PC-3 (cell line): ENCODE measurements at regions not wholly inside any gene's neighbourhood (a gene's known extent, or its start where the extent isn't known, plus 50 kb on each side); places are given as distances from the start of the nearest gene placed in this dataset.

ENCODE experiments used
- ATAC-seq: fragments of 200-7000 bp; cut with Tn5 transposase; 2 replicates; pipeline ENCODE4 v1.9.1; 2020; ENCODE audit warnings: mild to moderate bottlenecking, moderate library complexity
- BruUV-seq: library from RNA; stranded (reverse); fragments of 400-500 nt; replicated peaks from 2 replicates; lab custom pipeline; 2021; lab: Mats Ljungman, UMichigan
- CTCF ChIA-PET: fragments of 300-600 bp; sonication (Branson Sonifier 250); formaldehyde crosslinking; loops from one replicate; lab custom pipeline; 2022; ENCODE audit warnings: antibody characterized with exemption; lab: Charles Lee
- POLR2A ChIA-PET: fragments of 300-600 bp; sonication (Branson Sonifier 250); formaldehyde crosslinking; loops from one replicate; lab custom pipeline; 2022; ENCODE audit warnings: antibody characterized with exemption; ENCODE audit not compliant: unreplicated experiment; lab: Charles Lee
- DNase-seq: peaks from one replicate; pipeline ENCODE4 v3.0.0-alpha.2; 2015
- H2AFZ ChIP-seq: fragments of 300-600 bp; sonication (generic); 2 replicates; pipeline ENCODE4 v1.6.0; 2016; ENCODE audit warnings: antibody characterized with exemption, low read length
- H3F3A ChIP-seq: fragments of 300-600 bp; sonication (generic); one replicate; pipeline ENCODE4 v1.6.0; 2017; ENCODE audit warnings: antibody characterized with exemption, low read length, control low read depth, mild to moderate bottlenecking; ENCODE audit not compliant: unreplicated experiment
- H3K27ac ChIP-seq: fragments of 300-600 bp; sonication (generic); 2 replicates; pipeline ENCODE4 v1.5.1; 2016; ENCODE audit warnings: mild to moderate bottlenecking, low read length
- H3K27me3 ChIP-seq: fragments of 300-600 bp; sonication (generic); 2 replicates; pipeline ENCODE4 v1.6.1; 2016; ENCODE audit warnings: low read length, mixed read lengths
- H3K36me3 ChIP-seq: fragments of 300-600 bp; sonication (generic); 2 replicates; pipeline ENCODE4 v1.6.1; 2016; ENCODE audit warnings: low read depth, mixed run types, low read length, mixed read lengths
- H3K4me1 ChIP-seq: fragments of 300-600 bp; sonication (generic); 2 replicates; pipeline ENCODE4 v1.5.1; 2016; ENCODE audit warnings: low read length; ENCODE audit not compliant: insufficient read depth
- H3K4me2 ChIP-seq: fragments of 300-600 bp; sonication (generic); 2 replicates; pipeline ENCODE4 v1.6.0; 2016; ENCODE audit warnings: low read length
- H3K4me3 ChIP-seq: fragments of 300-600 bp; sonication (generic); 2 replicates; pipeline ENCODE4 v1.5.1; 2016; ENCODE audit warnings: mild to moderate bottlenecking, low read length, mixed read lengths
- H3K79me2 ChIP-seq: fragments of 300-600 bp; sonication (generic); 2 replicates; pipeline ENCODE4 v1.6.1; 2017; ENCODE audit warnings: low read length, mixed read lengths
- H3K9ac ChIP-seq: fragments of 300-600 bp; sonication (generic); 2 replicates; pipeline ENCODE4 v1.6.0; 2016; ENCODE audit warnings: mild to moderate bottlenecking, low read length
- H3K9me2 ChIP-seq: fragments of 300-600 bp; sonication (generic); replicated peaks from 2 replicates; pipeline ENCODE4 v1.6.1; 2016; ENCODE audit warnings: mixed run types, low read length, mixed read lengths
- H3K9me3 ChIP-seq: fragments of 300-600 bp; sonication (generic); 2 replicates; pipeline ENCODE4 v1.6.1; 2016; ENCODE audit warnings: low read length, mixed read lengths
- H4K20me1 ChIP-seq: fragments of 300-600 bp; sonication (generic); 2 replicates; pipeline ENCODE4 v1.6.1; 2016; ENCODE audit warnings: low read length, mixed read lengths
- EZH2 ChIP-seq: fragments of 300-600 bp; sonication (generic); IDR thresholded peaks from one replicate; pipeline ENCODE4 v1.6.1; 2017; ENCODE audit warnings: antibody characterized with exemption, mild to moderate bottlenecking, low read length; ENCODE audit not compliant: unreplicated experiment
- EZH2phosphoT487 ChIP-seq: fragments of 300-600 bp; sonication (generic); IDR thresholded peaks from 2 replicates; pipeline ENCODE4 v1.6.1; 2018; ENCODE audit warnings: mild to moderate bottlenecking, antibody characterized with exemption, low read length, borderline replicate concordance
- intact Hi-C: fragments of 100-400 bp; cut with micrococcal nuclease; formaldehyde crosslinking; loops from 2 replicates; pipeline ENCODE4 v1.9.0; 2023
- TF ChIP-seq, protein P1 (sequence below): fragments of 300-600 bp; sonication (generic); conservative IDR thresholded peaks from 2 replicates; pipeline ENCODE4 v1.5.1; 2017; ENCODE audit warnings: antibody characterized with exemption, low read depth, mild to moderate bottlenecking, low read length

DNA sequence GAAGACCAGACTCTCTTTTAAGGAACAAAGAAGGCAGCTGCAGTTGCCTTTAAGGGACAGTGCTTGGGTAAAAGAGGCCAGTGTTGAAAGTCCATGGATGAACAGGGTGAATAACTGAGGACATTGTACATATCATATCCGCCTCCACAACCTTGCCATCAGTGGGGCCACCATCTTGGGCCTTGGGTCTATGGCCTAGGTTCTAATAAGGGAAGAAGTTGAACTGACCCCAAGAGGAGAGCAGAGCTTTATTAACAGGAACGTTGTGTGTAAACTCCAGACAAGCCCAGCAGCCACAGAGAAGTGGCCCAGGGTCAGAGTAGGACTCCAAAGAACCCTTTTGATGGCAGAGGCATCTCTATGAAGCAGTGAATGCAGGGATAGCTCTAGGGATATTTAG, 332.8 kb downstream of the CYP26B1 start:
- Histone ChIP-seq H4K20me1 (no peaks in the 10 kb centered on the region), H3K4me1 (no peaks in the 10 kb centered on the region), H3K9ac (no peak overlapping the region), H2AFZ (no peak overlapping the region), H3K79me2 (no peaks in the 10 kb centered on the region), H3K27me3 (peaks cover 17% of the 10 kb centered on the region; the same call in 1 of the 2 replicates), H3K27ac (no peak overlapping the region), H3K4me2 (no peak overlapping the region), H3F3A (no peaks in the 10 kb centered on the region), H3K9me3 (no peaks in the 10 kb centered on the region), H3K4me3 (no peak overlapping the region), H3K36me3 (no peaks in the 10 kb centered on the region), H3K9me2 (no peaks in the 10 kb centered on the region)
- POLR2A ChIA-PET: no interaction called here
- intact Hi-C loops: no loop called here
- ATAC-seq: no peak
- TF ChIP-seq, protein P1, sequence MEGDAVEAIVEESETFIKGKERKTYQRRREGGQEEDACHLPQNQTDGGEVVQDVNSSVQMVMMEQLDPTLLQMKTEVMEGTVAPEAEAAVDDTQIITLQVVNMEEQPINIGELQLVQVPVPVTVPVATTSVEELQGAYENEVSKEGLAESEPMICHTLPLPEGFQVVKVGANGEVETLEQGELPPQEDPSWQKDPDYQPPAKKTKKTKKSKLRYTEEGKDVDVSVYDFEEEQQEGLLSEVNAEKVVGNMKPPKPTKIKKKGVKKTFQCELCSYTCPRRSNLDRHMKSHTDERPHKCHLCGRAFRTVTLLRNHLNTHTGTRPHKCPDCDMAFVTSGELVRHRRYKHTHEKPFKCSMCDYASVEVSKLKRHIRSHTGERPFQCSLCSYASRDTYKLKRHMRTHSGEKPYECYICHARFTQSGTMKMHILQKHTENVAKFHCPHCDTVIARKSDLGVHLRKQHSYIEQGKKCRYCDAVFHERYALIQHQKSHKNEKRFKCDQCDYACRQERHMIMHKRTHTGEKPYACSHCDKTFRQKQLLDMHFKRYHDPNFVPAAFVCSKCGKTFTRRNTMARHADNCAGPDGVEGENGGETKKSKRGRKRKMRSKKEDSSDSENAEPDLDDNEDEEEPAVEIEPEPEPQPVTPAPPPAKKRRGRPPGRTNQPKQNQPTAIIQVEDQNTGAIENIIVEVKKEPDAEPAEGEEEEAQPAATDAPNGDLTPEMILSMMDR: no peak
- DNase-seq: no peak
- no TSS peak for BruUV-seq
- CTCF ChIA-PET: no interaction called here

DNA sequence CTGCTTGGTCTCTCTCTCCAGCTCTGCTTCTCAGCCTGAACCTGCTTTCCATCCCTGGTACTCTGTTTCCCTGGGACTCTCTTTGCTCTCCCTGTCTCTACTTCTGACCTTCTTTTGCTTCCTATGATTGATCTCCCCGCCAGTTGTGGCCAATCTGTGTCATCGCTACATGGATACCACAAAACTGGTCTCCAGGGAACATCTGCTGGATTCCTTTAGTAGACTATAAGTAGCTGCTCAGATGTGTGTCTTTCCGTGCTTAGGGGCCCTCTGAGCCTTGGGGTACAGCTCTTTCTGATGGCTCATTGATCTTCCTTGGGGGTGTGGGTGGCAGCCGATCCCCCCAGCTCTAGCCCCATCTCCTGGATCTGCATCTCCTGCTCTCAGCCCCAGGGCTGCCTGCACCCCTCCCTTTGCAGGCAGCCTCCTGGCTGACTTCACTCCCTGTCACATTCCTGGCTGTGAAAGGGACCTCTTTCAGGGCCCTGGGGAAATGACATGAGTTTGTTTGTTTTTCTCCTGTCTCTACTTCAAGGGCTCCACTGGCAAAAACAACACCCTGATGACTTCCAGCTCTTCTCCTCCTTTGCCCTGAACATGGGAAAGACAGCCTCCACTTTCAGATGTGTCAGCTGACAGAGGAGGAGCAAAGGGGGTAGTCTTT, 333.7 kb downstream of the CYP26B1 start:
- H3F3A ChIP-seq: no peaks in the 10 kb centered on the region
- H3K4me1 ChIP-seq: no peaks in the 10 kb centered on the region
- H3K36me3 ChIP-seq: no peaks in the 10 kb centered on the region
- TF ChIP-seq, protein P1: no peak
- TF ChIP-seq EZH2 (no peak), EZH2phosphoT487 (no peak)
- H4K20me1 ChIP-seq: no peaks in the 10 kb centered on the region
- no peak overlapping the region for H3K4me3 ChIP-seq
- BruUV-seq: no TSS peak
- CTCF ChIA-PET: no interaction called here
- no peak overlapping the region for H2AFZ ChIP-seq
- intact Hi-C loops: no loop called here
- no peaks in the 10 kb centered on the region for H3K9me2 ChIP-seq
- H3K4me2 ChIP-seq: no peak overlapping the region
- H3K79me2 ChIP-seq: no peaks in the 10 kb centered on the region
- ATAC-seq (no peak), DNase-seq (no peak)
- peaks cover 17% of the 10 kb centered on the region; the same call in 1 of the 2 replicates for H3K27me3 ChIP-seq
- H3K9me3 ChIP-seq: no peaks in the 10 kb centered on the region
- no peak overlapping the region for H3K9ac ChIP-seq
- H3K27ac ChIP-seq: no peak overlapping the region
- POLR2A ChIA-PET: no interaction called here

DNA sequence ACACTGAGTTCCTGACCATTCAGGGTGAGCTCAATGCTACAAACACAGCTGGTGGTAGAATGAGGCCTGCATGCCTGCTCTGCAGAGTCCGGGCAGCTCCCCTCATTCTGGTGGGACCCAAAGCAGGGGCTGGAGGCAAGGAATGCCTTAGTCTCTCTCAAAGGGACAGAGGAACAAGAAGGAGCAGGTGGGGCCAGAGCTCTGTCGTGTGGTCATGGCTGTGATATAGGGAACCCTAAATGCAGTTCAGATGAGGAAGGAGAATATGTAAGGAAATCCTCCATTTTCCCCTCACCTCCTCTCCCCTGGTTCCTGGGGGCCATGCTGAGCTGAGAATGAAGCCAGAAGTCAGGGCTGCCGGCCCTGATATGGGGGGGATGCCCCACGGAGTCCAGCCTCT, 334.3 kb downstream of the CYP26B1 start:
- ATAC-seq (no peak), DNase-seq (no peak)
- Histone ChIP-seq H3F3A (no peaks in the 10 kb centered on the region), H3K27me3 (peaks cover 21% of the 10 kb centered on the region), H3K36me3 (no peaks in the 10 kb centered on the region), H4K20me1 (no peaks in the 10 kb centered on the region), H3K9me2 (no peaks in the 10 kb centered on the region), H3K27ac (no peak overlapping the region), H3K4me2 (no peak overlapping the region), H3K4me3 (no peak overlapping the region), H3K9me3 (no peaks in the 10 kb centered on the region), H3K4me1 (no peaks in the 10 kb centered on the region), H3K9ac (no peak overlapping the region), H2AFZ (no peak overlapping the region), H3K79me2 (no peaks in the 10 kb centered on the region)
- ChIA-PET CTCF (no interaction called here), POLR2A (no interaction called here)
- no TSS peak for BruUV-seq
- no peak for TF ChIP-seq EZH2phosphoT487
- TF ChIP-seq EZH2: no peak
- TF ChIP-seq, protein P1: no peak
- intact Hi-C loops: no loop called here
